Naive B cell (primary cell): ENCODE measurements at regions not wholly inside any gene's neighbourhood (a gene's known extent, or its start where the extent isn't known, plus 50 kb on each side); places are given as distances from the start of the nearest gene placed in this dataset.
"Not testable (repeated sequence)": the region's sequence is repeated elsewhere in the genome, so short reads cannot be mapped to it uniquely, and the experiment has no call there.

Source experiments
- ATAC-seq, 2 donors: fragments of 150-1000 bp; cut with Tn5 transposase; 2 replicates each; pipeline ENCODE4 v1.10.0; 2021; ENCODE audit warnings: low read depth in 2 of 2, mild to moderate bottlenecking in 2 of 2, moderate library complexity in 2 of 2
- DNase-seq: peaks from one replicate; pipeline ENCODE4 v3.0.0; 2022
- H3K27ac Mint-ChIP-seq, 6 donors: one replicate each; pipeline ENCODE4 v1.8.0; 2020 to 2022; ENCODE audit warnings: mild to moderate bottlenecking in 6 of 6, mixed read lengths in 6 of 6, moderate library complexity in 5 of 6, inconsistent platforms in 2 of 6
- H3K27me3 Mint-ChIP-seq, 3 donors: one replicate each; pipeline ENCODE4 v1.8.0; 2021 to 2022; ENCODE audit warnings: mixed read lengths in 3 of 3, mild to moderate bottlenecking in 1 of 3
- H3K36me3 Mint-ChIP-seq, 2 donors: one replicate each; pipeline ENCODE4 v1.8.0; 2020 to 2022; ENCODE audit warnings: mixed read lengths in 2 of 2, inconsistent platforms in 1 of 2, mild to moderate bottlenecking in 1 of 2
- H3K4me1 Mint-ChIP-seq, 3 donors: one replicate each; pipeline ENCODE4 v1.8.0; 2020 to 2022; ENCODE audit warnings: mixed read lengths in 3 of 3, inconsistent platforms in 1 of 3, mild to moderate bottlenecking in 1 of 3, moderate library complexity in 1 of 3
- H3K4me3 Mint-ChIP-seq, 8 donors: one replicate each; pipeline ENCODE4 v1.8.0; 2020 to 2022; ENCODE audit warnings: mild to moderate bottlenecking in 8 of 8, mixed read lengths in 8 of 8, moderate library complexity in 8 of 8, inconsistent platforms in 2 of 8
- H3K9me3 Mint-ChIP-seq, 7 donors: one replicate each; pipeline ENCODE4 v1.8.0; 2020 to 2022; ENCODE audit warnings: mixed read lengths in 7 of 7, mild to moderate bottlenecking in 5 of 7, inconsistent platforms in 2 of 7, moderate library complexity in 1 of 7

DNA sequence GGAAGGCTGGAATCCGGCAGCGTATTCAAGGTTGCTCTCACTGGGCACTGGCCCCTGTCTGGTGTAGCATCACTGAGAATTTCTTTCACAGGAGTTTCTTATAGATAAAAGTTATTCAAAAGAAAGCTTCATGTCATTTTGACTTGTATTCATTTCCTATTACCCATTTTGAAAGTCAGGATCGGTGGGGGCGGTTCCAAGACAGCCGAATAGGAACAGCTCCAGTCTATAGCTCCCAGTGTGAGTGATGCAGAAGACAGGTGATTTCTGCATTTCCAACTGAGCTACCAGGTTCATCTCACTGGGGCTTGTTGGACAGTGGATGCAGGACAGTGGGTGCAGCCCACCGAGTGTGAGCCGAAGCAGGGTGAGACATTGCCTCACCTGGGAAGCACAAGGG, 51.5 kb upstream of the CDC42EP3 start:
- not testable (repeated sequence) for H3K27ac Mint-ChIP-seq, H3K36me3 Mint-ChIP-seq, H3K9me3 Mint-ChIP-seq, H3K4me3 Mint-ChIP-seq, H3K4me1 Mint-ChIP-seq, DNase-seq, ATAC-seq
- peaks cover 0 to 12% (median 8%) of the 10 kb centered on the region in 3 donors for H3K27me3 Mint-ChIP-seq

DNA sequence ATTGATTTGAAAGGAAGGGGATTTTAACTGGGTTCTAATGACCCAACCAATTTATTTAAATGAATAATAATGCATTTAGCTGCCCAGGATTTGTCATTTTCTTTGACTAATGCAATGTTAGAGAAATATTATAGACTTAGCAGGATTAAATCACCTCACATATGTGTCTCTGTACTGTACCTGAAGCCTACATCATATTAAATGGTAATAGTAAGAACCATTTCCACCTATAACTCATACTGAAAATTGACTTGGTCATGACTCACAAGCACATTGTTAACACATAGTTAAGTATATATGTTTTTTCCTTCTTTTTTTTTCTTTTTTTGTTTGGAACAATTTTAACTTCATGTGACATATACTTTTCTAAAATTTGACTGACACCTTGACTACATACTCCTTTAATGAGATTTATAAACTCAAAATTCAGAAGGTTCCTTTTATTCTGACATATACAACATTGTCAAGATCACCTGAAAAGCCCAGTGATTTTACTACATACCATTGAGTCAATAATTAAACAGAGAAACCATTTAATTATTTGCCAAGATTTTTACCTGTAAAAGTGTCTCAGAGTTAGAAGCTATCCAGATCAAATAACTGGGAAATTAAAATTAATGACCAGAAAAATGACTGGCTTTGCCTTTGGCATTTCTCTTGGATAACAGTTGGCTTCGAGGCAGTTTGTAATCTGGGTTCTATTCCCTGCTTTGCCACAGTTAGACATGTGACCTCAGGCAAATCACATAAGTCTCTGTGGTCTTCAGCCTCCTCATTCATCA, 58.8 kb upstream of the CDC42EP3 start:
- Mint-ChIP-seq H3K9me3 (peaks cover 0 to 5% (median 0%) of the 10 kb centered on the region in 7 donors), H3K27ac (no peak overlapping the region), H3K27me3 (peaks cover 0 to 16% (median 5%) of the 10 kb centered on the region in 3 donors), H3K4me1 (no peaks in the 10 kb centered on the region), H3K4me3 (no peak overlapping the region), H3K36me3 (no peaks in the 10 kb centered on the region)
- DNase-seq = no peak
- no peak for ATAC-seq

DNA sequence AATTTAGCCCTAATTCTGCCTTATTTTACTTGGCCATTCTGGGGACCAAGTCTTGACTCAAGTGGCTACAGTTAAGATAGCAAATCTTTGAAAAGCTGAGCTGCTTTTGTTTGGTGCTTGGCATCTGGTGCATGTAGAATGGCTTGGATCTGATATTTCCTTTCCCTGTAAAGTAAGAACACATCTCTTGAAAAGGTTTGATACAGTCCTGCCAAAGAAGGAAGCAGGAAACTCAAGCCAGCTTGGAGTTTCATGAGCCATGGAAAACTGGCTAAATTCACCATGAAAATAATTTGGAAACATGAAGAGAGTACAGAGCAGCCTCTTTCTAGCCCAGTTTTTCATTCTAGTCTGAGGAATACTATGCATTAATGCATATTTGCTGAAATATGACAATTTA, 61.0 kb upstream of the CDC42EP3 start:
- not testable (repeated sequence) for ATAC-seq, H3K9me3 Mint-ChIP-seq, DNase-seq, H3K27ac Mint-ChIP-seq, H3K4me3 Mint-ChIP-seq, H3K36me3 Mint-ChIP-seq, H3K4me1 Mint-ChIP-seq
- H3K27me3 Mint-ChIP-seq = peaks cover 0 to 16% (median 5%) of the 10 kb centered on the region in 3 donors

GRCh38 chr2:37733251-37733650, 61.8 kb upstream of the CDC42EP3 start:
- H3K9me3 Mint-ChIP-seq = peaks cover 0 to 1% (median 0%) of the 10 kb centered on the region in 7 donors
- H3K4me1 Mint-ChIP-seq = no peaks in the 10 kb centered on the region
- no peak overlapping the region for H3K27ac Mint-ChIP-seq
- ATAC-seq = no peak
- peaks cover 0 to 16% (median 5%) of the 10 kb centered on the region in 3 donors for H3K27me3 Mint-ChIP-seq
- H3K4me3 Mint-ChIP-seq = no peak overlapping the region
- H3K36me3 Mint-ChIP-seq = no peaks in the 10 kb centered on the region
- DNase-seq = no peak

DNA sequence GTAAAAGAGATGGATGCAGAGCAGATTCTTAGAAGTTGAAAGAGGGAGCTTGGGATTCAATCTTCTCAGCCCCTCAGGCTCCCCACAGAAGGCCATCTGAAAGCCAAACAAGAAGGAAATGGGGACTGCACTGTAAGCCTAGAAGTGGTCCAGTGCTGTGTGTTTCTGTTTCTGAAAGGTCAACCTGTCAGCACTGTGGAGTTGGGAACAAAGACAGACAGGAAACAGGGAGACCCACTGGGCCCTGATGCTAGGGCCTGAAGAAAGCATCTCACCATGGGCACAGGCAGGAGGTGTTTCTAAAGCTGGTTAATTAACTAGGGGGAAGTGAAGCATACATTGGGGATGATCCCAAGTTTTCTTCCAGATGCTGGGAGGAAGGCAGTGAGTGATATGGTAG, 62.5 kb upstream of the CDC42EP3 start:
- ATAC-seq, H3K4me3 Mint-ChIP-seq, DNase-seq, H3K36me3 Mint-ChIP-seq, H3K4me1 Mint-ChIP-seq, H3K9me3 Mint-ChIP-seq: not testable (repeated sequence)
- H3K27ac Mint-ChIP-seq = peak overlapping the region in 1 of 6 donors; percentile 16
- H3K27me3 Mint-ChIP-seq = peaks cover 0 to 16% (median 5%) of the 10 kb centered on the region in 3 donors

- not testable (repeated sequence) for H3K4me3 Mint-ChIP-seq, H3K4me1 Mint-ChIP-seq, DNase-seq, H3K9me3 Mint-ChIP-seq, H3K36me3 Mint-ChIP-seq, ATAC-seq
- peaks cover 0 to 16% (median 5%) of the 10 kb centered on the region in 3 donors for H3K27me3 Mint-ChIP-seq
- peak overlapping the region in 1 of 6 donors; percentile 36 for H3K27ac Mint-ChIP-seq
Measured at GRCh38 chr2:37734891-37735523, 63.6 kb upstream of the CDC42EP3 start.

DNA sequence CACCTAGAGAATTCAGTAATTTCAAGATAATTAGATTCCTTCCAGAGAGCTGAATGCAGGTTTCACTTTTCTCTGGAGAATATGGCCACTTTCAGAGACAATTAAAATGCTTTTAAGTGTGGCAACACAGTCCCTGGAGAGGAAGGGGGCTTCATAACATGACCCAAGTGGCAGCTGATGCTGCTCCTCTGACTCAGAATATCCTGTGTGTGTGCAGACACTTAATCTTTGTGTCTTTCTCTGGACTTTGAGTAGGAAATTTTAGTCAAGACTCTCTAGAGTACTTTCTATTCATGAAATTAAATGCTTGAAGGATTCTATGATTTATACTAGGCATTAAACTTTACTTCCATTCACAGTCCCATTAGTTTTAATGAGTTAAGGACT, 64.1 kb upstream of the CDC42EP3 start:
- not testable (repeated sequence) for H3K9me3 Mint-ChIP-seq, H3K27ac Mint-ChIP-seq, DNase-seq, H3K36me3 Mint-ChIP-seq, H3K4me1 Mint-ChIP-seq, H3K4me3 Mint-ChIP-seq, ATAC-seq
- H3K27me3 Mint-ChIP-seq = peaks cover 0 to 16% (median 5%) of the 10 kb centered on the region in 3 donors

GRCh38 chr2:37737507-37737906, 66.1 kb upstream of the CDC42EP3 start:
- Mint-ChIP-seq H3K27ac (no peak overlapping the region), H3K36me3 (no peaks in the 10 kb centered on the region), H3K4me3 (no peak overlapping the region), H3K9me3 (no peaks in the 10 kb centered on the region), H3K27me3 (peaks cover 0 to 16% (median 5%) of the 10 kb centered on the region in 3 donors), H3K4me1 (no peaks in the 10 kb centered on the region)
- DNase-seq (no peak), ATAC-seq (no peak)

DNA sequence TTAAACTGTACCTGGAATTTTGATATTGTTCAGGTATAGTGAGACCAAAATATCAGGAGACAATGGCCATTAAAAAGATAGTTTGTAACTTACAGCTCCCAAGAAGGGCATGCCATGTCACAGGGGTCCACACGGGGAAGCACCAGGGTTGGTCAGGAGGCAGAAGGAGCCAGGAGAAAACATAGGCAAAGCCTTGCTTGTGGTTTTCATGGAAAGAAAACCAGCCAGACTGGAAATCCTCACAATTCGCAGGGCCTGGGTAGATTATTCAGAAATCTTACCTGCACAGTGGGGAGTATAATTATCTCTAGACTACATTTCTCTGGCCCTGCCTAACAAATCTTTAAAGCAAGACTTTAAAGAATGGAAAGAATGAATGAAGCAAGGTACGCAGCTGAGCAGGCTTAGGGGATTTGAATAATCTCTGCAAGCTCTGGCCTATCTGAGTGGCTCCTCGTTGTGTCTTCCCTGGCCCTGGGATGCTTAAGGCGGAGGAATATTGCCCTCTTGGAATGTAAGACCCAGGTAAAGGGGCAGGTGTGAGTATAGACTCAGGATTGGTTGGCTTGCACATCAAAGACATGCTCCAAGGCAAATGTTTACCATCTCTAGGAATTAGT, 66.9 kb upstream of the CDC42EP3 start:
- H3K4me1 Mint-ChIP-seq = no peaks in the 10 kb centered on the region
- DNase-seq (no peak), ATAC-seq (no peak)
- H3K4me3 Mint-ChIP-seq = no peak overlapping the region
- no peak overlapping the region for H3K27ac Mint-ChIP-seq
- H3K27me3 Mint-ChIP-seq = peaks cover 0 to 16% (median 5%) of the 10 kb centered on the region in 3 donors
- no peaks in the 10 kb centered on the region for H3K9me3 Mint-ChIP-seq
- no peaks in the 10 kb centered on the region for H3K36me3 Mint-ChIP-seq

- DNase-seq (no peak), ATAC-seq (no peak)
- Mint-ChIP-seq H3K4me3 (no peak overlapping the region), H3K27ac (no peak overlapping the region), H3K9me3 (no peaks in the 10 kb centered on the region), H3K36me3 (no peaks in the 10 kb centered on the region), H3K4me1 (no peaks in the 10 kb centered on the region), H3K27me3 (peaks cover 0 to 8% (median 2%) of the 10 kb centered on the region in 3 donors)
Measured at GRCh38 chr2:37739153-37739552, 67.7 kb upstream of the CDC42EP3 start.

DNA sequence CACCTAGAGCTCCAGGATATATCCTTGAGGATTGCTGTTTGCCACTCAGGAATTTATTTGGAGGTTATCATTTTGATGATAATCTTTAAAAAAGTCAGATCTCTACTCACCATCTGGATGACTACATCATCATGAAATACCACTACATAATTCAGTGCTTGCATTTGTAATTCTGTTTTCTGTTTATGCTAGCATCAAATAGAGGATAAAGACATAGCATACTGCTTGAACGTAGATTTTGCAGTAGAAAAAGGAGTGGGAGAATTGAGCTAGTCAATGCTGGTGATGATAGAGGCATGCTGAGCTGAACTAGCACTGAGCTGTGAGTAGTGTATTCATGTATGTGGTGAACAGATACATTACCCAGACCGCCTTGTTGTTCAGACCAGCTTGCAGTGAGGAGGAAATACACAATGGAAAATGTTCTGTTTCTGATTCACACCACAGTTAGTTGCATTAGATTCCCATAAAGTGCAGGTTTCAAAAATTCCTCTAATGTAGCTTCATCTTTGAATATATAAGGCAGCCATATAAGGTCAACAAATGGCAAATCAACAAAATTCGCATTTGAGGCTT, 68.8 kb upstream of the CDC42EP3 start:
- Mint-ChIP-seq H3K27me3 (no peaks in the 10 kb centered on the region), H3K27ac (no peak overlapping the region), H3K4me3 (no peak overlapping the region), H3K4me1 (no peaks in the 10 kb centered on the region), H3K36me3 (no peaks in the 10 kb centered on the region), H3K9me3 (no peaks in the 10 kb centered on the region)
- DNase-seq = no peak
- no peak for ATAC-seq

DNA sequence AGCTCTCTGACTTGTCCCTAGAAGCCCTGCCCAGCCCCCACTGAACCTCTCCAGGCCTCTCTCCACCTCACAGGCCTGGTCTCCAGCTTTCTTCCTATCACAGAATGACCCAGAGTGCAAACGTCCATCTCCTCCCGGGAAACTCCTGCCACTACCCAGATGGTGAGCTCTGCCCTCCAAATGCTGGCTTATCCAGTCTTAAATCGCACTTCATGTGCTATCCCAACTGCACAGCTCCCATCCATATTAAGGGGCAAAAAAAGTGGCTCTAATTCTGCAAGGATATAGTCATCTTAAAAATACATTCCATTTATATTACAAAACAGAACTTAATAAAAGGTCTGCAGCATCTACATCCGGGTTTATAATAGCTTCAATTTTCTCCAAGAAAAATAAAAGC, 70.8 kb upstream of the CDC42EP3 start:
- DNase-seq (no peak), ATAC-seq (no peak)
- no peaks in the 10 kb centered on the region for H3K9me3 Mint-ChIP-seq
- no peaks in the 10 kb centered on the region for H3K27me3 Mint-ChIP-seq
- no peak overlapping the region for H3K27ac Mint-ChIP-seq
- no peaks in the 10 kb centered on the region for H3K36me3 Mint-ChIP-seq
- no peaks in the 10 kb centered on the region for H3K4me1 Mint-ChIP-seq
- H3K4me3 Mint-ChIP-seq = peak overlapping the region in 1 of 8 donors; percentile 37

DNA sequence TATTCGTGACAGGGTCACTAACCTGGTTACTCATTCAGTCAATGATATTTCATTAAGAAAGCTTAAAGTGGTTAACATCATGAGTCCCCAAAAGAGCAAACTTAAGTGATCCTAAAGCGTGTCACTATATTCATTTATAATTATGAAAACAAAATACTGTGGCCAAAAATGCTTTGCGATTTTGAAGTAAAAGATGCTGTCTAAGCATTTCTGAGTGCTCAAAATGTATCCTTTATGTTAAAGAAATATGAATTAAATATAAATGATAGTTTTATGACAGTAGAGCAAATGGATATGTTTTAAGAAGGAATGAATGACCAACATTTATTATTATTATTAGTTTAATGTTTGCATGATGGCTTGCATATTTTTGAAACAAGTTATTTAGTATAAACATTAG, 72.6 kb upstream of the CDC42EP3 start:
- no peaks in the 10 kb centered on the region for H3K36me3 Mint-ChIP-seq

GRCh38 chr2:37744961-37745360, 73.5 kb upstream of the CDC42EP3 start:
- not testable (repeated sequence) for H3K27me3 Mint-ChIP-seq, H3K27ac Mint-ChIP-seq, H3K9me3 Mint-ChIP-seq

More for the DNA sequence above, 72.6 kb upstream of the CDC42EP3 start:
- ATAC-seq = no peak
- Mint-ChIP-seq H3K9me3 (no peaks in the 10 kb centered on the region), H3K4me1 (no peaks in the 10 kb centered on the region), H3K27me3 (no peaks in the 10 kb centered on the region), H3K4me3 (no peak overlapping the region), H3K27ac (no peak overlapping the region)
- DNase-seq = no peak

More at GRCh38 chr2:37744961-37745360, 73.5 kb upstream of the CDC42EP3 start:
- not testable (repeated sequence) for H3K36me3 Mint-ChIP-seq, H3K4me1 Mint-ChIP-seq, DNase-seq, H3K4me3 Mint-ChIP-seq, ATAC-seq
